K562 (cell line): ENCODE measurements at regions not wholly inside any gene's neighbourhood (a gene's known extent, or its start where the extent isn't known, plus 50 kb on each side); places are given as distances from the start of the nearest gene placed in this dataset.

Source experiments
- ATF3 ChIP-seq, 2 experiments: fragments of 450-650 bp in 1 of 2; sonication (generic) in 1 of 2; formaldehyde crosslinking in 1 of 2; IDR thresholded peaks in 1 of 2; conservative IDR thresholded peaks in 1 of 2; 2 replicates each; pipeline versions ENCODE4 v1.6.1 to v1.8.1; 2016 to 2023; ENCODE audit warnings: mild to moderate bottlenecking in 2 of 2, moderate library complexity in 2 of 2, inconsistent platforms in 1 of 2, missing genetic modification reagents in 1 of 2
- CBX8 ChIP-seq: fragments of 200-600 bp; sonication (generic); IDR thresholded peaks from 2 replicates; pipeline ENCODE4 v1.6.1; 2012; ENCODE audit warnings: borderline replicate concordance, mixed run types, low read depth, mild to moderate bottlenecking, moderate library complexity, mixed read lengths, low read length, control low read depth, inconsistent platforms; ENCODE audit not compliant: poor library complexity, severe bottlenecking; ENCODE audit errors: extremely low read depth
- EP300 ChIP-seq: IDR thresholded peaks from 2 replicates; pipeline ENCODE4 v1.6.1; 2012; ENCODE audit warnings: low read length, improper control_type of control experiment
- GTF2B ChIP-seq: IDR thresholded peaks from 2 replicates; pipeline ENCODE4 v1.6.1; 2011; ENCODE audit not compliant: insufficient read length; ENCODE audit errors: extremely low read depth
- KLF13 ChIP-seq: fragments of 450-650 bp; IDR thresholded peaks from 2 replicates; pipeline ENCODE4 v1.6.1; 2016; ENCODE audit warnings: missing genetic modification characterization, low read depth, mild to moderate bottlenecking, missing compliant biosample characterization, moderate library complexity, borderline replicate concordance
- MAZ ChIP-seq, 2 experiments: fragments of 450-650 bp in 1 of 2; sonication (generic) in 1 of 2; formaldehyde crosslinking; IDR thresholded peaks in 1 of 2; conservative IDR thresholded peaks in 1 of 2; 2 replicates each; pipeline versions ENCODE4 v1.4.0 to v1.5.0; 2020; ENCODE audit warnings: mild to moderate bottlenecking in 1 of 2, missing genetic modification reagents in 1 of 2
- MYBL2 ChIP-seq, 2 experiments: fragments of 450-650 bp in 1 of 2; sonication (generic) in 1 of 2; formaldehyde crosslinking in 1 of 2; IDR thresholded peaks; 2 replicates each; pipeline versions ENCODE4 v1.6.1 to v1.8.1; 2017 to 2022; ENCODE audit warnings: borderline replicate concordance in 1 of 2, inconsistent platforms in 1 of 2, low read depth in 1 of 2, mild to moderate bottlenecking in 1 of 2, missing genetic modification reagents in 1 of 2, moderate library complexity in 1 of 2
- NFXL1 ChIP-seq: fragments of 450-650 bp; formaldehyde crosslinking; IDR thresholded peaks from 2 replicates; pipeline ENCODE4 v1.4.0; 2021; ENCODE audit warnings: mild to moderate bottlenecking
- NR1H2 ChIP-seq: sonication (generic); formaldehyde crosslinking; IDR thresholded peaks from 2 replicates; pipeline ENCODE4 v1.4.0; 2020; ENCODE audit warnings: mild to moderate bottlenecking, missing genetic modification reagents
- REST ChIP-seq, 2 experiments: fragments of 450-650 bp; formaldehyde crosslinking in 1 of 2; IDR thresholded peaks; 2 replicates each; pipeline versions ENCODE4 v1.4.0 to v1.6.1; 2014 to 2020; ENCODE audit warnings: mild to moderate bottlenecking in 2 of 2, borderline replicate concordance in 1 of 2, low read depth in 1 of 2
- TAF1 ChIP-seq: IDR thresholded peaks from 2 replicates; pipeline ENCODE4 v1.6.1; 2011; ENCODE audit warnings: mild to moderate bottlenecking, low read length, moderate library complexity; ENCODE audit not compliant: insufficient read depth, control insufficient read depth, severe bottlenecking; ENCODE audit errors: extremely low read depth
- YY1 ChIP-seq, 3 experiments: IDR thresholded peaks; 2 replicates each; pipeline ENCODE4 v1.6.1; 2011; ENCODE audit warnings: low read length in 2 of 3, mild to moderate bottlenecking in 2 of 3, moderate library complexity in 2 of 3, borderline replicate concordance in 1 of 3, control low read depth in 1 of 3, low read depth in 1 of 3; ENCODE audit not compliant: insufficient read depth in 3 of 3, insufficient replicate concordance in 2 of 3, control insufficient read depth in 1 of 3, insufficient read length in 1 of 3; ENCODE audit errors: extremely low read depth in 1 of 3
- ZNF318 ChIP-seq, 2 experiments: fragments of 450-650 bp; IDR thresholded peaks; 2 replicates each; pipeline ENCODE4 v1.6.1; 2016; ENCODE audit warnings: mild to moderate bottlenecking in 2 of 2, borderline replicate concordance in 1 of 2, low read depth in 1 of 2, moderate library complexity in 1 of 2

GRCh38 chr20:54922096-54922495, 446.7 kb downstream of the DOK5 start:
- TF ChIP-seq EP300 (no peak), MYBL2 (IDR thresholded peaks at IDR 0.05; ENCODE audit: low read depth) (no peak), MYBL2 (CRISPR knock-in tag; IDR thresholded peaks at IDR 0.05; ENCODE audit: borderline replicate concordance) (no peak), NR1H2 (CRISPR knock-in tag) (no peak), ZNF318 (IDR thresholded peaks at IDR 0.05; ENCODE audit: borderline replicate concordance in 1 of 2, low read depth in 1 of 2) (no peak), GTF2B (no peak), TAF1 (no peak), MAZ (CRISPR knock-in tag; conservative IDR thresholded peaks at IDR 0.05 in 1 of 2, IDR thresholded peaks at IDR 0.05 in 1 of 2) (no peak), NFXL1 (CRISPR knock-in tag) (no peak), REST (IDR thresholded peaks at IDR 0.05; ENCODE audit: borderline replicate concordance) (no peak), REST (CRISPR knock-in tag; IDR thresholded peaks at IDR 0.05; ENCODE audit: low read depth) (no peak), YY1 (IDR thresholded peaks at IDR 0.05; ENCODE audit: borderline replicate concordance in 1 of 3, control insufficient read depth in 1 of 3, extremely low read depth in 1 of 3, insufficient read depth in 3 of 3, insufficient read length in 1 of 3, insufficient replicate concordance in 2 of 3, low read depth in 1 of 3, low read length in 2 of 3) (no peak), ATF3 (IDR thresholded peaks at IDR 0.05) (no peak), ATF3 (CRISPR knock-in tag; conservative IDR thresholded peaks at IDR 0.05) (no peak), CBX8 (no peak), KLF13 (tag) (no peak)
